T-helper 2 cell (primary cell): ENCODE measurements at regions not wholly inside any gene's neighbourhood (a gene's known extent, or its start where the extent isn't known, plus 50 kb on each side); places are given as distances from the start of the nearest gene placed in this dataset.

Source experiments
- DNase-seq, 5 experiments: peaks; one replicate each; pipeline versions ENCODE4 v3.0.0 to v3.0.0-alpha.2; 2012 to 2022

DNA sequence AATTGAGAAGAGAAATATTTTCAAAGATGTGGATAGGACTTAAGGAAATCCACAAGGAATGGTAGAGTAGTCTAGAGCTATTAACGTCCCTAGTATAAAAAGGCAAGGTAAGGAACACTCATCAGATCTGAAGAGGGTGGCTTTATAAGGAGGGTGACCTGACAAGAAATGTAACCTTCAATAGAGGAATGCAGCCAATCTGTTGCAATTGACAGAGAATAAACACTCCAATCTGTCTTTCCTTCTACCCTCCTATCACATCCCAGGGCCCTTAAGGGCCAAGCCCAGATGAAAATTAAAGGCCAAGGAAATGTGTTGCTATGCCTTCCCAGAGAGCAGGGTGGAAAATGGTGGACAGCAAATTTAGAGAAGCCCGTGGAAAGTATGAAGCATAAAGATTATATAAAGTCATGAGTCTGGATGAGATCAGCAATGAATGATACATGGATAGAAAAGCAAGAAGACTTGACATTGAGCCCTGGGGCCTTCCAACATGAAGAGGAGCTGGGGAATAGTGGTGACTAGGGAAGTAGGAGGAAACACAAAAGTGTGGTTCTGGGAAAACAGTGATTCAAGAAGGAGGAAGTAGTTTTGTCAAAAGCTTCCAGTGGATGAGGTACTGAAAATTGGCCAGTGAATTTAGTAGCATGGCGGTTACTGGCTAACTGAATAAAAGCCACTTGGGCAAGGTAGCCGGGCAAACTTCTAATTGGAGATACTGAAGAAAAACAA is 270.6 kb upstream of the TANK start:
- no peak for DNase-seq

GRCh38 chr2:160890667-160891352 is 269.4 kb upstream of the TANK start:
- no peak for DNase-seq

GRCh38 chr2:160891353-160891740 is 268.9 kb upstream of the TANK start:
- no peak for DNase-seq

DNA sequence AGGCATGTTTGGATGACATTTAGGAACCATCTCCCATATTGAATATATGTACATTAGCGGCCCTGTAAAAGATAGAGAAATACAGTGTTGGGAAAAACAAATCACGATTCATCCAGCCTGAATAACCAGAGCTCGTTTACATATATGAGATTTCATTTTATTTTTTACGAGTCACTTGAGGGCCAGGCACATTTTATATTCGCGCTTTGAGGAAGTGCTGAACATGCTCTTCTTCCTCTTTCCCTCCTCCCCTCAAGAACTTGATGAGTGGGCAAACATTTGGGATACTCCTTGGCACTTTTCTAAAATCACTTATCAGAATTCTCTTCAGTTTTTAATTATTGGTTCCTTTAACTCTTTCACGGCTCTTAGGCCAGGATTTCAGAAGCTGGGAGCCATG is 268.0 kb upstream of the TANK start:
- no peak for DNase-seq

- no peak for DNase-seq
Observed at GRCh38 chr2:160893581-160893980, 266.6 kb upstream of the TANK start.

GRCh38 chr2:160898581-160899307 is 261.5 kb upstream of the TANK start:
- DNase-seq = no peak

- DNase-seq = no peak
Observed at GRCh38 chr2:160901613-160902012, 258.6 kb upstream of the TANK start.

DNA sequence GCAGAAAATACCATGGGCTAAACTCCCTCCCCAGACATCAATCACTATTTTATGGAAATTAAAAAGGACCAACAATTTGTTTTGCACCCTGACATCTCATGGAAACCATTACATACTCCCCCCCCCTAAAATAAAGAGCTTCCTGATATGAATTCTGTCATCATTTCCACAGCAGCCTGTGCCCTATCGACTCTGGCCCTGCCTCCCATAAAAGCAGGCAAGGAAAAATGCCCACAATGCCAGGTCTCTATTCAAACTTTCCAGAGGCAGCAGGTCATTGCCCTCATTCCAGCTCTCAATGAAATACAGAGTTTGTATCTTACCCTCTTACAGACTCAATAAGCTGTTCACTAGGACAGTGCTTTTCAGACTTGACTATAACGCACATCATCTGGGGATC is 254.4 kb upstream of the TANK start:
- DNase-seq = no peak

GRCh38 chr2:160906878-160907277 is 253.3 kb upstream of the TANK start:
- no peak for DNase-seq

- DNase-seq = no peak
Observed at GRCh38 chr2:160907738-160908137, 252.5 kb upstream of the TANK start.

DNA sequence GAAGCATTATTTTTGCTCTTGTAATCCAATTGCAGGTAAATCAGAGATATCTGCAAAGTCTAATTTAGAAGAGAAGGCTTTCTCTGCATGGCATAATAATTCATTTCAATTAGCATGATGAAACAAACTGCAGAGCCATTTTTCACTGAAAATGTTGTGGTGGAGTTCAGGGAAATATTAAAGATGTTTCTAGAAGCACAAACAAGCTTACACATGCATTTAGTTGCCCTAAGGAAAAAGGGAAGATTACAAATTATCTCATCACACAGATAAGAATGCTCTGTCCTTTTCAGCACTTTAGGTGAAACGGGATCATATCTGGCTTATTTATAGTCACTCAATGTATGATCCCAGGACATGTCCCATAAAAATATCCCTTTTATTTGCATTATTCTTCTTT is 252.1 kb upstream of the TANK start:
- no peak for DNase-seq

- no peak for DNase-seq
Observed at GRCh38 chr2:160909781-160910242, 250.4 kb upstream of the TANK start.

DNA sequence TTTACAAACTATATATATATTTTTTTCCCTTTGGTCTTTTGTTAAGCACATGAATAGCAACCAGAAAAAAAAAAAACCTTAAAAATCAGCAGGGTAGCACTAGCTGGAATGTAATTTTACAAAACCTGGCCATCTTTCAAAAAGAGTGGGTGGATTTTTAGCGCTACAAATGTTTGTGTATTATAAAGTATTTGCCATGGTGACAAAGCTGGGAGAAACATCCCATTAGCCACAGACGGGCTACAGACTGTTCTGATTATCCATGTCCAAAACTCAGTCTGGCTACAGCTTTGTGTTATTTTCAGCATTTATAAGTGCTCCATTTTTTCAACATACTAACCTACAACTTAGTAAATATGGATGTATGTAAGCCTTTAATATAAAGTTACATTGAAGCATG is 249.5 kb upstream of the TANK start:
- DNase-seq = no peak

GRCh38 chr2:160911258-160911657 is 249.0 kb upstream of the TANK start:
- no peak for DNase-seq

GRCh38 chr2:160912276-160912675 is 248.0 kb upstream of the TANK start:
- no peak for DNase-seq

DNA sequence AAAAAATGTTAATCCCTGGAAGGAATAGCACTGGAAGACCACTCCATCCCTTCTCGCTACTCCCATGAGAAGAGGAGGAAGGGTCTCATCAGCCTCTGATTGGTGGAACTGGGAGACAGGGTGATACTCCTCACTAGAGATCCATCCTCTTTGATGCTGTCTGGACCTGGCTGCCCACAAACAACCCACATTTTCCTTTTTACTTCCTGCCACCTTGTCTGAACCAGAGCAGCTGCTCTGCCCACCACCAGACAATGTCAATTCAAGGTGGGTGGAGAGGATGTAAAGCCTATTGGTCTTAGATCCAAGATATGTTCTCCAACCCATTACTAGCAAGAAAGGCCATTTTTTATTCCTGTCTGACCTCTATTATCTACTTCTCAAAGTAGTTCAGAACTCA is 246.9 kb upstream of the TANK start:
- DNase-seq = no peak

GRCh38 chr2:160914217-160914616 is 246.0 kb upstream of the TANK start:
- DNase-seq = no peak

GRCh38 chr2:160916300-160916699 is 243.9 kb upstream of the TANK start:
- DNase-seq = no peak

DNA sequence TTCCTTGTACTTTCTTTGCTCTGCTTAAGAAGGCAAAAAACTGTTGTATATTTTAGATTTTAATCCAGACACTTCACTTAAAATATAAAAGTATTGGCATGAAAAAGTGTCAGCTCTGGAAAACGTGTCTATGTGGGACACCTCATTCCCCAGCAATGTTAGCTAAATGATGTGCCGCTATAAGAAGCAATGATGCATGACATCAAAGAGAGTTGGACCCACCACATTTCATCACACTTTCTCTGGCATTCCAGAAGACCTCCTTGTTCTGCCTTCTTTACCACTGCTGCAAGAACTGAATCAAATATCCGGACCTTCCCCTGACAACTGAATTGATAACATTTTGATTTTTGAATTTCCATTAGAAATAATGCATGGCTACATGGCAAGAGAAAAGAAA is 242.4 kb upstream of the TANK start:
- DNase-seq = no peak

DNA sequence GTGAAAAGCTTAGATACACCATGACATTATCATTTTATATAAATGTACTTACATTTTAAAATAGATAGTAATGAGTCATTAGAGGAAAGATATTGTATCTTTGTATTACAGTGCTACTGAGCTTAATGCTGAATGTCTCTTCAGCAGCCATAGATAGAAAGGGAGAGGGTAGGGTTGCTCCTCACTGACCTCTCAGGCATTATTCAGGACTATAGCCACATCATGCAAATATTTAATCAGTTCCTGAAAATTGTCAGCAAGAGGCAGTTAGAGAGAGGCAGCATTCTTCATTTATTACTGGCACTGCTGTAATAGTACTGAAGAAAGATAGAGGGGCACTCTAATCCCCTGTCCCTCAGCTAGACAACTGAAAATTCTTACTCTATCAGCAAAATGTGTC is 242.0 kb upstream of the TANK start:
- no peak for DNase-seq

- DNase-seq = peak in 3 of 5 experiments; percentile 9 to 23 (median 9)
Observed at GRCh38 chr2:160918906-160919503, 241.2 kb upstream of the TANK start.

DNA sequence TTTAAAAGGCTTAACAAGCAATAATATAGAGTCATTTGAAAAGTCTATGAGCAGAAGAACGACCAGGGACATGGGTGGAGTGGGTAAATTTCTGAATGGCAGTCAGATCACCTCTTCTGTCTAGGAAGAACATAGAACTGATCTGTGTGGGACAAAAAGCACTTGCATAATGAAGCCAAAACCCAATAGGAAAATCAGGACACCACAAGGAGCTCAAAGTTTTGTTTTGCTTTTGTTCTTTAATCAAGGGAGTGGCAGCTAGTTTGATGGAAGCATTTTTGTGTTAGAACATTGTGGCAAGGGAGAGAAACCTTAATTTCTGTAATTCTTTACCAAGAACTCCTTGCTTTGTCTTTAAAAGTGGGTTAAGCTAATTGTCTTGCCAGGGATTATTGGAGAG is 240.2 kb upstream of the TANK start:
- DNase-seq = no peak

- DNase-seq = no peak
Observed at GRCh38 chr2:160920791-160921303, 239.4 kb upstream of the TANK start.
